GM18508 (cell line): ENCODE measurements at regions not wholly inside any gene's neighbourhood (a gene's known extent, or its start where the extent isn't known, plus 50 kb on each side); places are given as distances from the start of the nearest gene placed in this dataset.

Source experiments
- ATAC-seq: cut with Tn5 transposase; IDR thresholded peaks from one replicate; pipeline ENCODE4 v1.9.1; 2021; ENCODE audit warnings: moderate number of reproducible peaks; ENCODE audit not compliant: insufficient read depth, unreplicated experiment

GRCh38 chr7:47024991-47025390, 556.9 kb downstream of the TNS3 start:
- ATAC-seq, result no peak

DNA sequence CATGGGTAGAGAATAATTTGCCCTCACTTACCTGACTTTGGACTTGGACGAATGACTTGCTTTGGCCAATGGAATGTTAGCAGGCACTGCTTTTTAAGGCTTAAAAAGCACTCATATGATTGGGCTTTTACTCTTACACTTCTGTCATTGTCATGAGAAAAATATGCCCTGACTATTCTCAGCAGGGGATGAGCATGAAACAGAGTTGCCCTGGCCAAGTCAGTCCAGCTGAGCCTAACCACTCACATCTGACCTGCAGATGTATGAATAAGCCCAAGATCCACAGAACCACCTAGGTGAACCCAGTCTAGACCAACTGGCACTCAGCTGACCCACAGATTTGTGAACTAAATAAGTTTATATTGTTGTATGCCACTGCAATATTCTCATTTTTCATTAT, 573.5 kb downstream of the TNS3 start:
- ATAC-seq, result no peak

DNA sequence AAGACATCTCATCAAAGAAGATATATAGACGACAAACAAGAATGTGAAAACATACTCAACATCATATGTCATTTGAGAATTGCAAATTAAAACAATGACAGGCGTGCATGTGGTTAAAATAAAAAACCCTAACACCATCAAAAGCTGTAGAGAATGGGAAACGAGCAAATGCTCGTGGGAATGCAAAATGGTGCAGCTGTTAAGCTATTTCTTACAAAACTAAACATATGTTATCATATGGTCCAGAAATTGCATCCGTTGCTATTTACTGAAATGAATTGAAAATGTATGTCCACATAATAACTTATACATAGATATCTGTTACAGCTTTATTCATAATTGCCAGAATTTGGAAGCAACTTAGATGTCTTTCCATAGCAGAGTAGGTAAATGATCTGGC, 574.4 kb downstream of the TNS3 start:
- ATAC-seq, result no peak

- no peak for ATAC-seq
Observed at GRCh38 chr7:47000561-47000960, 581.4 kb downstream of the TNS3 start.

DNA sequence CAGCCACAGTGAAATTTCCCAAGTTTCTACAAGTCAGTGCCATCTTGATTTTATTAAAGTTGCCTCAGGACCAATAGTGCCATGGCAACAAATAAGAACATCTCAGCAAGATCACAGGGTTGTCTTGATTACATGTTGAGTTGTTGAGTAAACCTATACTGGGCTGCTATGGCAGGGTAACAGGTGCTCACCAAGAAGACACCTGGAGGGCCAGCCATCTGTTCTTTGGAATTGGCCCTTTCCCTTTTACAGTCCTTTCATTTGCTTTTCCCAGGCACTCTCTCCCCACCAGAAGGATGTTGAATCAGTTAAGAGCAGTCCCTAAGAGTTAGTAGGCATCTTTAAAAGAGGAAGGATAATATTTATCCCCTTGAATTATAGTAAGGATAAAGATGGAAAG, 582.0 kb downstream of the TNS3 start:
- no peak for ATAC-seq

DNA sequence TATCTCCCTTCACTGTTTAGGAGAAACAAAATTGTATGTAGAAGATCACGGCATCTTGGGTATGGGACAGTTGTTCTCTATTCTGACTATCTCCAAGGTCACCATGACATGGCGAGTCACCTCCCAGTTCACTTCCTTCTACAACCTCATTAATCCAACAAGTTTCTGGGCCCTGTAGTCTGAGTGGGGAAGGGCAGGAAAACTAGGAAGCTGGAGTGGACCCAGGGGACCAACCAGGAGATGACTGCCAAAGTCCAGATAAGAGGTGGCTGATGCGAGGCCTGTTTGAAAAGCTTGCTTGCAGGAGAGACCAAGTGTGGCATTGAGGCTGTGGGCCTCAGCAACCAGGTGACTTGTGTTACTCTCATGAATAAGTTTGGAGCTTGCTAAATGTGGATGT, 584.9 kb downstream of the TNS3 start:
- ATAC-seq, result no peak

- ATAC-seq, result no peak
Observed at GRCh38 chr7:46993396-46993795, 588.5 kb downstream of the TNS3 start.

DNA sequence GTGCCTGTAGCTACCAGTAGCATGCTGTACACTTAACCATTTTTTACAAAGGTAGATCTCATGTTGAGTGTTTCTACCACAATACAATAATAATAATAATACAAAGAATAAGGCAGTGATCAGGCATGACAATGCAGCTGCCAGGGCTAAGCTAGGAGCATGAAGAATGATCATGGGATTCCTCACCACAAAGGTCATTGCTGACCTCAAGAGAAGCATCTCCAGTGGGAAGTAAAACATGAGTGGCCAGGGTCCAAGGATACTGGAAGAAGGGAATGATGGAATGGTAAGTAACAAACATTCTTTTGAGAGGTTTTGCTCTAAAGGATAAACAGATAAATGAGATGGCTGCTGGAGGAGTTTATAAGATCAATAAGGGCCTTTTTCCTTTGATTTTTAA, 591.1 kb downstream of the TNS3 start:
- ATAC-seq, result no peak

DNA sequence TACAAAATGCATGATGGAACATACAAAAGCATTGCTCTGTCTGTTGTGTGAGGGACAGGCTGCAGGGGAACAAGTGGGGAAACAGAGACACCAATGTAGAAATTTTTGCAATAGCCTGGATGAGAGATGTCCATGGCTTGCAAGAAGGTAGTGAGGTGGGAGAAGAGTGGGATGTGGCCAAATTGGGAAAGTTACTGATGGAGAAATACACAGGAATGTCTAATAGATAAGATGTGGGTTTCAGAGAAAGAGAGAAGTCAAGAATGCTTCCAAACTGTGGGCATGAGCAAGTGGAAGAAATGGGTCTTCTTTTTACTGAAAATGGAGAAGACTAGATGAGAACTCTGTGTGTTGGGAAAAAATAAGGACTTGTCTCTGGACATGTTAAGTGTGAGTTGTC, 592.7 kb downstream of the TNS3 start:
- ATAC-seq, result no peak

DNA sequence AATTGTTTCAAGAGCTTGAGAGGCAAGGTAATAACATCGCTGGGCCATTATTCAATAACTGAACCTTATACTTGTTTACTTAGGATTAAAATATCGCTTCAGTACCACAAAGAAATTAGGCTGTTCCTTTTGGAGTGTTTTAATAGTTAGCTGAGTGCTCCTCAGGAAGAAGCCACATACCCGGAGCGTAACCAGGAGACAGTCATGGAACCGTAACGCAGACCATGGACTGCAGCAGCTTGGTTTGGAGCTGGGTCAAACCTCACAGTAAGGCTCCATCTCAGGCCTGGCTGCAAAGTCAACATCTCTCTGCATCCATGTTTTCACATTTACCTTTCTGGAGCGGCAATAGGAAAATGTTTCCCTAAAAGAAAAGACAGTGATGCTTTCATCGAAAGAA, 599.0 kb downstream of the TNS3 start:
- ATAC-seq, result no peak

DNA sequence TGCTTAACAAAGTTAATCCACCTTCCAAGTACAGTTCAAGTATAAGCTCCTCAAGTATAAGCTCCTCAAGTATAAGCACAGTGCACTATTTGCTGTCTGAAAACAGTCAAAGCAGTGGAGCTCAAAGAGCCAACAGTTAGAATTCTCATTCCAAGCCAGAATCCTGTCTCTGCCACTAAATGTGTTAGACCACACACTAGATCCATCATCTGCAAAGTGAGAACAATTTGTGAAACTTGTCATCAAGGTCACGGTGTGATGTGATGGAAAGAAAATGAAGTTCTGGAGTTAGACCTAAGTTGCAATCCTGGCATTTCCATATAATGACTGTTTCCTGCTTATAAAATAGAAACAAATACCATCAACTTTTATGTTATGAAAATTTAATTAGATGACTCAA, 602.5 kb downstream of the TNS3 start:
- no peak for ATAC-seq

GRCh38 chr7:46975493-46975892, 606.4 kb downstream of the TNS3 start:
- ATAC-seq, result no peak

DNA sequence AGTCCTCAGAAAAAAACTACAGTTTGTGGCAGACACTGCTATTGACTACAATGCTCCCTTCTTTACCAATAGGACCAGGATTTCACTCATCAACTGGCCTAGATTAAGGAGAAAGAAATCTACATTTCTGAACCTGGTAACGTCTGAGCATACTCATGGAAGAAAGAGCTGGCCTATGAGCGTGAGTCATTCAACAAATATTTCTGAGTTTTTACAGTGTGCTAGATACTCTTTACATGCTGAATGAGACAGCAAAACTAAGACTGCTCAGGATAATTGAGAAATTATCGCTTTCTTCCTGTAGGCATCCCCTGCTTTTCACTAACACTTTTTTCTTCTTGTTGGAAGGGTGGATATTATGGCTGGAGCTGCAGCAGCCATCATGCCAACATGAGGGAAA, 609.7 kb downstream of the TNS3 start:
- no peak for ATAC-seq

- no peak for ATAC-seq
Observed at GRCh38 chr7:46970476-46970875, 611.4 kb downstream of the TNS3 start.

GRCh38 chr7:46970131-46970430, 611.8 kb downstream of the TNS3 start:
- no peak for ATAC-seq

- ATAC-seq, result no peak
Observed at GRCh38 chr7:46969303-46970130, 612.4 kb downstream of the TNS3 start.

- ATAC-seq, result no peak
Observed at GRCh38 chr7:46968003-46968402, 613.9 kb downstream of the TNS3 start.

- no peak for ATAC-seq
Observed at GRCh38 chr7:46963719-46964118, 618.2 kb downstream of the TNS3 start.

DNA sequence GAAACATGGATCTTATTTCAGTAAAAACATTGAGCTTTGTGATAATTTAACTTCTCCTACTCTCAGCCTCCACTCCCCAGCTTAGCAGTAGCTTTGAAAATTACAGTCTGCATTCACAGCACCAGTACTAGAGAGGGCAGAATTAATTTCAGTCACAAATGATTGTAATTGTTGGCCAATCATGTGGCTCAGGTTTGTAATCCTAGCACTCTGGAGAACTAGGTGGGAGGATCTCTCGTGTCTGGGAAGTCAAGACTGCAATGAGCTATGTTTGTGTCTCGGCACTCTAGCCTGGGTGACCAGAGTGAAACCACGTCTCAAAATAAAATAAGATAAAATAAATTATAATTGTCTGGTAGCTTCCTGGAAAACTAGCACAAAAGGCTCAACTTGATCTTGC, 620.9 kb downstream of the TNS3 start:
- no peak for ATAC-seq

- no peak for ATAC-seq
Observed at GRCh38 chr7:46957195-46957594, 624.7 kb downstream of the TNS3 start.

- no peak for ATAC-seq
Observed at GRCh38 chr7:46955531-46955930, 626.4 kb downstream of the TNS3 start.

GRCh38 chr7:46954181-46954580, 627.7 kb downstream of the TNS3 start:
- no peak for ATAC-seq

GRCh38 chr7:46953008-46953407, 628.9 kb downstream of the TNS3 start:
- ATAC-seq, result no peak
